GM18858 (cell line): ENCODE measurements at regions not wholly inside any gene's neighbourhood (a gene's known extent, or its start where the extent isn't known, plus 50 kb on each side); places are given as distances from the start of the nearest gene placed in this dataset.
"Not testable (repeated sequence)": the region's sequence is repeated elsewhere in the genome, so short reads cannot be mapped to it uniquely, and the experiment has no call there.

ENCODE experiments used
- ATAC-seq: cut with Tn5 transposase; IDR thresholded peaks from one replicate; pipeline ENCODE4 v1.9.1; 2021; ENCODE audit not compliant: unreplicated experiment

- no peak for ATAC-seq
Measured at GRCh38 chr5:56311306-56311905, 78.3 kb upstream of the ANKRD55 start.

DNA sequence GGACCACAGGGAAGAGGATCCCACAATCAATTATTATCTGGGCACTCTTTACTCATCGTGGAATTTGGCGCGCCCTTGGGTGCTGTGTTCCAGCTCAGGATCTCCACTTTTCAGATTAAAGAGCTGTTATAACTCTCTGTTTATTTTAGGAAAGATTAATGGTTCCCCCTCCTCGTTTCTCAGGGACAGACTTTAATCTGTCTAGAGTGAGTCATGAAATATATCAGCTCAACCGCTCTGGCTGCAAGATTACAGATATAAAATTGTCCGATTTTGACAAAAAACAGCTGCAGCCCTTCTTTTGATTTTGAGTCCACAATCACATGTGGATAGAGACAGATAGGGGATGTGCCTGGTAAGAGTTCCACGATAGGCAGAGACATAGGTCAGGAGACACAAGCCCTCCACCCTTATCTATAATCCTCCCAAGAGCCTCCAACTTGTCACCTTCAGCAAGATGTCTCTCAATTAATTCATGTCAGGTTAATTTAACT, 77.6 kb upstream of the ANKRD55 start:
- no peak for ATAC-seq

DNA sequence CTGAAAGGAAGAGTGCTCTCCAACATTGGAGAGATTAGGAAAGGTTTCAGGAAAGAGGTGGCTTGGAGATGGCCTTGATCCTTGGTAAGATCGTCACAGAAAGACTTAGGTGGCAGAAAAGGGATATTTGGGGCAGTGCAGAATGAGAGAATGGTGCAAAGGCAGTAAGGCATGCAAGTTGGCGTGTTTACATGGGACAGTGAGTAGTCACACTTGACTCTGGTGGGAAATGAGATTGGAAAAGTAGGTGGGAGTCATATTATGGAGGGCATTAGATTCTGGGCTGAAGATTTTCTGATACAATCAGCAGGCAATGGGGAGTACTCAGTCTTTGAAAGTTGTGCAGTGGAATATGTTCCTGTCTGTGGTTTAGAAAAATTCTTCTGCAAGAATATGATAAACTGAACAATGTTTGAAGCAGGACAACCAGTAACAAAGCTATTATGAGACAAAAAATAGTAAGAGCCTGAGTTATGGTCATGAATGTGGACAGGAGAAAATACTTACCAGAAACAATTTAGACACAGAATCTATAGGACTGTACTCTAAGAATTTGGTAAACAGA, 76.2 kb upstream of the ANKRD55 start:
- ATAC-seq, result no peak

- no peak for ATAC-seq
Measured at GRCh38 chr5:56307714-56308333, 74.7 kb upstream of the ANKRD55 start.

GRCh38 chr5:56306433-56307150, 73.5 kb upstream of the ANKRD55 start:
- no peak for ATAC-seq

DNA sequence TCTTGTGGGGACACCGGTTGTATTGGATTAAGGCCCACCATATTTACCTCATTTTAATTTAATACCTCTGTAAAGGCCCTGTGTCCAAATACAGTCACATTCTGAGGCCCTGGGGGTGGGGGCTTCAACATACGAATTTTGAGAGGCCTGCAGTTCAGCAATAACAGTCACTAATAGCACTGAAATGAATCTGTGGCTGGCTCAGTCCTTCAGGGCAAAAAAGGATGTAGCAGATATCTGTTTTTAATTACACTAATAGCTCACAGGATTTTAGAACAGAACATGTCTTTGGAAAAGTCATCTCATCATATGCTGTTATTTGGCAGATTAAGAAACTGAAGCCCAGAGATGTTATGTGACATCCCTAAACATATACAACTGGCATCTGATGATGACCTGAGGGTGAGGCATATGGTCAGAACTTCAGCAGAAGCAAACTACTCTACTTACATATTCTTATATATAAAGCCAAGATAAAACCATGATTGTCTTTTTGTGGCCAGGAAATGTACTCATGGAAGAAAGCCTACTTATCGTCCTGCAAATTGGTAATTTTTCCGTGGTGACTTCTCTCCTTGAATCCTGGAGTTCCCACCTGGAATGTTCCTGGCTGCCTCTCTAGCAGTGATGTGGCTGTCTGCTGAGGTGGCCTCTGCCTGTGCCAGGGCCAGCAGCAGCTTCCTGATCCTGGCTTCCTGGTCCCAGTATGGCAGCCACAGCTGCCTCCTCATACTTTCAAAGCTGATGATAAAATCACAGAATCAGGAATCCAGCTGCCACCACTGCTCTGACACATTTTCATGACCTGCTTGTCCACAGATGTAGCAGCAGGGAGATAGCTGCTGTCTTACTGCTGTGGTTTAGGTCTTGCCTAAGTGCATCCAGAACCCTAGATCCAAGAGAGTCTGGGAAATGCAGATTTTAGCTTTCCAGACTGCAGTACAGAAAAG, 72.1 kb upstream of the ANKRD55 start:
- ATAC-seq, result no peak

GRCh38 chr5:56303511-56303910, 70.4 kb upstream of the ANKRD55 start:
- ATAC-seq, result no peak

- no peak for ATAC-seq
Measured at GRCh38 chr5:56302027-56302426, 68.9 kb upstream of the ANKRD55 start.

DNA sequence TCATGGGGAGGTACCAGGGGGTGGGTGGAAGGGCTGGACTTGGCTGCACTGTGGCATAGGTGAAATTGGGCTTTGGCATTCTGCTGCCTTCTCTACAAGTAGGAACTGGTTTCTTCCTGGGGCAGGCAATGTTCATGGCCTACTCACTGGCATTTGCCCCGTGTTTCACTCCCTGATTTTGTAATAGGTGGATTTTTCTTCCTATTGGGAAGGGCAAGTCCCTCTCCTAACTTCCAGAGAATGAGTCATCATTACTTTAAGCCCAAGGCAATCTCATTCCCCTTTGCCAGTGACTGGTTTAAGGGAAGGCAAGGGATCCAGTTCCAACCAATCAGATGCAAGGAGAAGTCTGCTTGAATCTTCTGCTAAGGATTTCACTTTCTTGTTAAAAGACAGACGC, 67.9 kb upstream of the ANKRD55 start:
- ATAC-seq, result no peak

- ATAC-seq, result no peak
Measured at GRCh38 chr5:56299212-56299611, 66.1 kb upstream of the ANKRD55 start.

GRCh38 chr5:56298336-56299090, 65.4 kb upstream of the ANKRD55 start:
- ATAC-seq, result no peak

GRCh38 chr5:56297851-56298250, 64.7 kb upstream of the ANKRD55 start:
- no peak for ATAC-seq

GRCh38 chr5:56295311-56295710, 62.2 kb upstream of the ANKRD55 start:
- not testable (repeated sequence) for ATAC-seq

DNA sequence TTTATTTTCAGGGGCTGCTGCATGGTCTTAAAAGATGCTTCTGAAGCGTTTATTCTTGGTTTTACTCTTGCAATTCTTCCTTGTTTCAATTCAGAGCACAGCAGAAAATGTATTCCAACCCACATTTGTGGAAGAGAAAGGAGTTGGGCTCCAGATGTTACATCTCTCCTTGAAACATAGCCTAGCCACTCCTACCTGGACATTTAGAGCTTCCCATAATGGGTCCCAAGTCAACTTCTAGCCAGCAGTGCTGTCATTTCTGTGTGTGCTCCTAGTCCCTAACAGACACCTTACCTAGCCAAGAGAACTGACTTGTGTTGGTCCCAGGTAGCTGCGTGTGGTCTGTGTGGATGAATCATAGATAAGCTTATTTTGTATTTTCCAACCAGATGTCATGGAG, 61.2 kb upstream of the ANKRD55 start:
- ATAC-seq, result no peak

GRCh38 chr5:56292874-56293273, 59.7 kb upstream of the ANKRD55 start:
- not testable (repeated sequence) for ATAC-seq

GRCh38 chr5:56291661-56292374, 58.7 kb upstream of the ANKRD55 start:
- no peak for ATAC-seq

DNA sequence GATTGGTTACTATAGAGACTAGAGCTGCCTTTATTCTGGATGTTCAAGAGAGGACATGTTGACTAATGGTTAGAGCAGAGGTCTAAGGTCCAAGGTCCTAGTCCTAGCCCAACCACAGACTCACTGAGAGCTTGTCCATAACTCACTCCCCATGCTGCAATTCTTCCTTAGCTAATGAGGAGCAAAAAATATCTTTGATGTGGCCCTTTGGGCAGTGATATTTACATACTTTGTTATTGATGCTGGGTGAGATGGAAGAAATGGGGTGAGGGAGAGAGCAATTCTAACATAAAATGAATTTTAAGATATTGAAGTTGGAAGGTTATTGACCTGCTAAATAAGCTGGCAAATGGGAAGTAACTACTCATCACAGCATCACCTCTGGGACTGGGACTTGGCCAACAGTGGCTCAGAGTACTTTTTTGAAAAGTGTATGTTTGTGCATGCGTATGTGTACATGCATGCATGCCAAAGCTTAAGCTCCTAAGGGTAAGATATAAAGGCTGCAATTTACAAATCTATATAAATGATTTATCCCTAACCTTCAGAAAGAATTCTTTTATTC, 58.0 kb upstream of the ANKRD55 start:
- ATAC-seq, result no peak

DNA sequence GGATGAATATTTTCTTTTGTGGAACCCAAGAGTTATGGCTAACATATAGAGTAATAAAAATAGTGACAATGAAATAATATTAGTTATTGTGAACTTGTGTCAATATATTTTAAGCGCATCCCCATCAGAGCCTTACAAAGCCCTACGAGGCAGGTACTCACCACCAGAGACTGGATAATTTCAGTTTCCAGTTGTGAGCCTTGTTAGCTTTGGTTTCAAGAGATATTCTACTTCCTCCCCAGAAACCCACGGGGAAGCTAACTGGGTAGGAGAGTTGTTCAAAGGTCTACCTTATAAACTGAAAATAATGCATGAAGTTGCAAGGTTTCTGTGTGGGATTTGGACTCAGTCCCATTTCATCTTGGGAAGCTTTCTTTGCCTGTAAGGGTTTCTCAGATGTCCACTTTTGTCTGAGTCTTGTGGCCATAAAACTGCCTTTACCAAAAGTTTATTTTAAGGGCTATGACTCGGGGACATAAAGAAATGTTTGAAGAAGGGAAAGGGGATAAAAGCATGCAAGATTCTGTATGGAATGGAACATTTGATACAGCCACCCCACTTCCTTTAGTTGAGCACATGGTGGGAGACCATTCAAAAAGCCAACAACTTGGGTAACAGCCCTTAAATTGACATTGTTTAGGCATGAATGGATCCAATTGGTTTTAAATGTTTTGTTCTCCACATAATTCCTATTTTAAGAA, 57.4 kb upstream of the ANKRD55 start:
- no peak for ATAC-seq

GRCh38 chr5:56289602-56289987, 56.5 kb upstream of the ANKRD55 start:
- no peak for ATAC-seq
